Caki2 (cell line): ENCODE measurements at regions not wholly inside any gene's neighbourhood (a gene's known extent, or its start where the extent isn't known, plus 50 kb on each side); places are given as distances from the start of the nearest gene placed in this dataset.

Experiments
- DNase-seq: peaks from one replicate; pipeline ENCODE4 v3.0.0-alpha.2; 2015; ENCODE audit warnings: low read depth
- in situ Hi-C: cut with HindIII; loops from 2 replicates; pipeline ENCODE4 v1.10.0; 2016; ENCODE audit warnings: low sequenced_read_pairs, low pct_unique_long_range_greater_than_20kb, mixed read lengths

DNA sequence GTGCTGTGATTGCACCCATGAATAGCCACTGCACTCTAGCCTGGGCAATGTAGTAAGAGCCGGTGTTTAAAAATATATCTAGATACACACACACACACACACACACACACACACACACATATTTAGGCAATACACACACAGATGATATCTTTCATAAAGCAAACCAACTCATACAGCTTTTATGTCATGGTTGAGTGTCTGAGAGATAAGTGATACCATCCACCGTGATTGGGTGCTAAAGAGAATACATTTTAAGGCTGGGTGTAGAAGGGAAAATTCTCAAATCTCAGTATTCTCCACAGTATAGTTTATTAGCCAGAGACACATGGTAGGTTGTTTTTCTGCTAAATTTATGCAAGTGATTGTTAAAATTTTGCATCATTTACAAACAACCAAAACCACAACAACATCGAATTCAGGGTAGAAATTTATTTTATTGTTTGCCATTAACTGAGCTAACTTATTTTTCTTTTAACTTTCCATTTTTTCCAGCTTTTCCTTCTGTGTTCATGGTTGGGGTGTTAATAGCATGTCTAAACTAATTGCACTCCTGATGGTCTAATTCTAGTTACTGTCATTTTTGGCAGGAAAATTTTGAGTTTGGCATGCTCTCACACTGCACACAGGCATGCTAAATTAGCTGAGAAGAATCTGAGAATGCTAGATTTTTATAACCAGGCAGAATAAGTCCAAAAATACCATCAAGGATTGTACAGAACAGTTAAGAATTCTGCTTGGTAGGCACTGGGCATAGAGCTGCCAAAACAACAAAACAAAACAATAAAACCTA lies 57.9 kb upstream of the SYPL1 start:
- in situ Hi-C loops: no loop called here
- DNase-seq: no peak

DNA sequence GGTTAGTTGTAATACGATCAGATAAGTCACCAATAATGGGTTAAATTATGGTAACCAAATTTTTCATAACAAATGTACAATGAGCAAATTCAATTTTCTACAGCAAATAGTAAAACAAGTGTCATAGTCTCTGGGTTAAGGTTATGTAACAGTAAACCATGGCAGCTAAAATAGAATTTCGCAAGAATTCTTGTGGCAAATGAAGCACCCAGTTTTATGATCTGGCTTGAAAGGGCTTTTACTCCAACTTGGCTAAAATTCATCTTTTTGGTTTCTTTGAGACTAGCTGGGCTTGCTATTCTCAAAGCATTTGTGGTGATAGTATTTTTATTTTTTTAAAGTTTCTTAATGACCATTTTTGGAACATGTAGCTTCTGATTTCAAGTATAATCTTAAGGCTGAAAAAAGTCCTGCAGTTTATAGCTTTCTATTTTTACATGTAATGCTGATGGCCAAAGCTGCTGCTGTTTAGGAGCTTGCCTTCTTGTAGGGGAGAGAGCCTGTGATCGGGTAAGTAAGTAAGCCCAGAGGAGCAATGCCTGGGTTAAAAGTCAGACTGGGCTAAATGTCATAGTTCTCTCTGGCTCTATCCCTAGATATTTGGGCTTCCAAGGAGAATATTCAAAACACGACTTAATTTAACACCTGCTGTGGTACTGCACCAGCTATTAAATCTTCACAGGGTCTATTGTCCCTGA lies 55.5 kb upstream of the SYPL1 start:
- in situ Hi-C loops: no loop called here
- DNase-seq: no peak

DNA sequence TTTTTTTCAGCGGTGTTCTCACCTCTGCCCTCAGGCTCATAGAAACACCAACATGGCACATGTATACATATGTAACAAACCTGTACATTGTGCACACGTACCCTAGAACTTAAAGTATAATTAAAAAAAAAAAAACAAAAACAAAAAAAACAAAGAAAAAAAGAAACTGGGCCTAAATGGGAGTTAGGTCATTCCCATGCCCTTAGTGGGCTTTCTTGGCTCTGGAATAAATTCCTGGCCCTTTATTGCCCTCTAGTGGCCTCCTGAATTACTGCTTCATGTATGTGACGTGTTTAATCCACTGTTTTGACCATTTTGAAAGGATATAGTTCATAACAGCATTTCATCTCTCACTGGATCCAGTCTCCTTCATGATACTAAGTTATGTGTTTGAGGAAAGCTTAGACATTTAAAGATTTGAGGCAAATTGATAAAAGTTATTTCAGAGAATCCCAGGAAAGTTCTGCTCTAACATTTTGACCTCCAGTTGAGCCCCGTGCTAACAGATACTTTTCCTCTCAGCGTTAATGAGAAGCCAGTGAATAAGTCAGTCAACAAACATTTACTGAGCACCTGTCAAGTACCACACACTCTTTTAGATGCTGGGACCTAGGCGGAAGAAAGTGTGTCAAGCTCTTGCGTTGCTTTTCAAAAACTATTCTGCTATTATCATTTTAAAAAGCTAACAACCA lies 54.7 kb upstream of the SYPL1 start:
- peak; percentile 30 for DNase-seq
- in situ Hi-C loops: no loop called here

- no peak for DNase-seq
- in situ Hi-C loops: no loop called here
These were observed 53.2 kb upstream of the SYPL1 start for GRCh38 chr7:106165337-106165736.

DNA sequence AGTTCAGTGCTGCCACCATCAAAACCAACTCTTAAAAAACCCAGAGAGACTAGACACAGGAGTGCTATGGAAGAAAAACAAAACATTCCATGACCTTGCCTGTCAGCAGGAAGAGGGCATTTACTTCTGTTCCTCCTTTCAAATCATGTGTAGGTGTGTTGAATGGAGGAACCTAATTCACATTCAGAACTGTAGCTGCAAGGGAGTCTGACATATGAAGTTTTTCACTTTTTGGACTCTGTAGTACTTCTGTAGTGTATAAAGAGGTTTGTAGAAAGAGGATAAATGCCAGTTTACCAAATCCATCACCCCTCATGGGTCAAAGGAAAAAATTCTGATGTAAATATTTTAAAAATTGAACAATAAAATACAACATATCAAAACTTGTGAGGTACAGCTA lies 51.1 kb upstream of the SYPL1 start:
- in situ Hi-C loops: no loop called here

More for the DNA sequence above, 51.1 kb upstream of the SYPL1 start:
- no peak for DNase-seq
